ENCODE measurements at regions not wholly inside any gene's neighbourhood (a gene's known extent, or its start where the extent isn't known, plus 50 kb on each side); places are given as distances from the start of the nearest gene placed in this dataset.

GRCh38 chr12:33654313-33654712 lies 214.7 kb upstream of the SYT10 start:
- TF ChIP-seq, protein P1, sequence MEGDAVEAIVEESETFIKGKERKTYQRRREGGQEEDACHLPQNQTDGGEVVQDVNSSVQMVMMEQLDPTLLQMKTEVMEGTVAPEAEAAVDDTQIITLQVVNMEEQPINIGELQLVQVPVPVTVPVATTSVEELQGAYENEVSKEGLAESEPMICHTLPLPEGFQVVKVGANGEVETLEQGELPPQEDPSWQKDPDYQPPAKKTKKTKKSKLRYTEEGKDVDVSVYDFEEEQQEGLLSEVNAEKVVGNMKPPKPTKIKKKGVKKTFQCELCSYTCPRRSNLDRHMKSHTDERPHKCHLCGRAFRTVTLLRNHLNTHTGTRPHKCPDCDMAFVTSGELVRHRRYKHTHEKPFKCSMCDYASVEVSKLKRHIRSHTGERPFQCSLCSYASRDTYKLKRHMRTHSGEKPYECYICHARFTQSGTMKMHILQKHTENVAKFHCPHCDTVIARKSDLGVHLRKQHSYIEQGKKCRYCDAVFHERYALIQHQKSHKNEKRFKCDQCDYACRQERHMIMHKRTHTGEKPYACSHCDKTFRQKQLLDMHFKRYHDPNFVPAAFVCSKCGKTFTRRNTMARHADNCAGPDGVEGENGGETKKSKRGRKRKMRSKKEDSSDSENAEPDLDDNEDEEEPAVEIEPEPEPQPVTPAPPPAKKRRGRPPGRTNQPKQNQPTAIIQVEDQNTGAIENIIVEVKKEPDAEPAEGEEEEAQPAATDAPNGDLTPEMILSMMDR (IDR thresholded peaks at IDR 0.05) = no peak
- TF ChIP-seq POLR2AphosphoS5 (IDR thresholded peaks at IDR 0.05) (no peak), POLR2A (IDR thresholded peaks at IDR 0.05) (no peak), EP300 (IDR thresholded peaks at IDR 0.05) (no peak)
